GM19468 (cell line): ENCODE measurements at regions not wholly inside any gene's neighbourhood (a gene's known extent, or its start where the extent isn't known, plus 50 kb on each side); places are given as distances from the start of the nearest gene placed in this dataset.
"Not testable (repeated sequence)": the region's sequence is repeated elsewhere in the genome, so short reads cannot be mapped to it uniquely, and the experiment has no call there.

Experiments used
- ATAC-seq: cut with Tn5 transposase; IDR thresholded peaks from one replicate; pipeline ENCODE4 v1.9.1; 2021; ENCODE audit warnings: mild to moderate bottlenecking, moderate library complexity, moderate number of reproducible peaks; ENCODE audit not compliant: unreplicated experiment; ENCODE audit errors: extremely low read depth

- ATAC-seq, result not testable (repeated sequence)
Observed at GRCh38 chr3:178209116-178209515, 327.1 kb upstream of the KCNMB2 start.

- not testable (repeated sequence) for ATAC-seq
Observed at GRCh38 chr3:178209618-178210017, 326.6 kb upstream of the KCNMB2 start.

GRCh38 chr3:178211086-178211485 is 325.1 kb upstream of the KCNMB2 start:
- ATAC-seq, result not testable (repeated sequence)

GRCh38 chr3:178217479-178217878 is 318.8 kb upstream of the KCNMB2 start:
- no peak for ATAC-seq

GRCh38 chr3:178218231-178218630 is 318.0 kb upstream of the KCNMB2 start:
- no peak for ATAC-seq

- not testable (repeated sequence) for ATAC-seq
Observed at GRCh38 chr3:178219661-178220060, 316.6 kb upstream of the KCNMB2 start.

GRCh38 chr3:178223876-178224275 is 312.4 kb upstream of the KCNMB2 start:
- ATAC-seq, result no peak

- ATAC-seq, result no peak
Observed at GRCh38 chr3:178226094-178226493, 310.1 kb upstream of the KCNMB2 start.

- no peak for ATAC-seq
Observed at GRCh38 chr3:178231645-178232044, 304.6 kb upstream of the KCNMB2 start.

GRCh38 chr3:178233371-178234071 is 302.7 kb upstream of the KCNMB2 start:
- no peak for ATAC-seq

GRCh38 chr3:178236555-178237277 is 299.5 kb upstream of the KCNMB2 start:
- no peak for ATAC-seq

GRCh38 chr3:178238179-178238578 is 298.1 kb upstream of the KCNMB2 start:
- no peak for ATAC-seq

- ATAC-seq, result no peak
Observed at GRCh38 chr3:178244733-178245709, 291.2 kb upstream of the KCNMB2 start.

GRCh38 chr3:178246004-178246403 is 290.2 kb upstream of the KCNMB2 start:
- no peak for ATAC-seq

- ATAC-seq, result no peak
Observed at GRCh38 chr3:178255315-178255714, 280.9 kb upstream of the KCNMB2 start.

GRCh38 chr3:178257491-178257890 is 278.7 kb upstream of the KCNMB2 start:
- no peak for ATAC-seq

GRCh38 chr3:178258121-178258520 is 278.1 kb upstream of the KCNMB2 start:
- no peak for ATAC-seq

- ATAC-seq, result no peak
Observed at GRCh38 chr3:178259703-178260102, 276.5 kb upstream of the KCNMB2 start.

GRCh38 chr3:178260887-178261565 is 275.2 kb upstream of the KCNMB2 start:
- ATAC-seq, result no peak
